Keratinocyte (primary cell): ENCODE measurements at regions not wholly inside any gene's neighbourhood (a gene's known extent, or its start where the extent isn't known, plus 50 kb on each side); places are given as distances from the start of the nearest gene placed in this dataset.

ENCODE experiments used
- DNase-seq: peaks from one replicate; pipeline ENCODE4 v3.0.0-alpha.2; 2011; ENCODE audit warnings: low read depth, missing footprints, low spot score
- FAIRE-seq: peaks from 2 replicates; lab custom pipeline; 2011; peaks lifted over from hg19 to GRCh38; lab: Jason Lieb, UNC
- H2AFZ ChIP-seq: 2 replicates; pipeline ENCODE4 v1.6.0; 2012; ENCODE audit warnings: low read length, control low read depth, inconsistent platforms; ENCODE audit not compliant: control insufficient read depth
- H3K27ac ChIP-seq: 2 replicates; pipeline ENCODE4 v1.5.1; 2011; ENCODE audit warnings: low read length; ENCODE audit not compliant: control insufficient read depth, insufficient read depth
- H3K27me3 ChIP-seq: 3 replicates; pipeline ENCODE4 v1.6.0; 2011; ENCODE audit warnings: low read length; ENCODE audit not compliant: control insufficient read depth, insufficient read depth; ENCODE audit errors: extremely low read depth
- H3K36me3 ChIP-seq, 2 experiments: 2 replicates in 1 of 2; 3 replicates in 1 of 2; pipeline ENCODE4 v1.5.1; 2011; ENCODE audit warnings: low read length in 2 of 2, mild to moderate bottlenecking in 1 of 2; ENCODE audit not compliant: control insufficient read depth in 2 of 2, insufficient read depth in 2 of 2; ENCODE audit errors: extremely low read depth in 1 of 2
- H3K4me1 ChIP-seq: 3 replicates; pipeline ENCODE4 v1.5.1; 2011; ENCODE audit warnings: low read length; ENCODE audit not compliant: control insufficient read depth, insufficient read depth; ENCODE audit errors: extremely low read depth
- H3K4me2 ChIP-seq: 3 replicates; pipeline ENCODE4 v1.6.0; 2011; ENCODE audit warnings: low read depth, low read length; ENCODE audit not compliant: control insufficient read depth, insufficient read depth; ENCODE audit errors: extremely low read depth
- H3K4me3 ChIP-seq, 3 experiments: fragments of 200-600 bp in 1 of 3; sonication (generic) in 1 of 3; 2 replicates in 2 of 3; 3 replicates in 1 of 3; pipeline ENCODE4 v1.5.1; 2011 to 2016; ENCODE audit warnings: low read length in 3 of 3, mild to moderate bottlenecking in 3 of 3, control low read depth in 2 of 3, inconsistent platforms in 1 of 3, low read depth in 1 of 3, mixed read lengths in 1 of 3, mixed run types in 1 of 3, moderate library complexity in 1 of 3; ENCODE audit not compliant: control insufficient read depth in 2 of 3, insufficient read depth in 2 of 3; ENCODE audit errors: extremely low read depth in 1 of 3
- H3K79me2 ChIP-seq: 2 replicates; pipeline ENCODE4 v1.6.0; 2012; ENCODE audit warnings: low read length; ENCODE audit not compliant: control insufficient read depth, insufficient read depth
- H3K9ac ChIP-seq: 3 replicates; pipeline ENCODE4 v1.6.0; 2011; ENCODE audit warnings: low read length; ENCODE audit not compliant: control insufficient read depth, insufficient read depth; ENCODE audit errors: extremely low read depth
- H3K9me1 ChIP-seq: 3 replicates; pipeline ENCODE4 v1.6.0; 2011; ENCODE audit warnings: low read length; ENCODE audit not compliant: control insufficient read depth, insufficient read depth; ENCODE audit errors: extremely low read depth
- H3K9me3 ChIP-seq: 2 replicates; pipeline ENCODE4 v1.5.1; 2012; ENCODE audit warnings: low read depth, low read length; ENCODE audit not compliant: control insufficient read depth
- H4K20me1 ChIP-seq: 3 replicates; pipeline ENCODE4 v1.6.0; 2011; ENCODE audit warnings: low read length; ENCODE audit not compliant: control insufficient read depth, insufficient read depth; ENCODE audit errors: extremely low read depth
- EZH2 ChIP-seq: IDR thresholded peaks from one replicate; pipeline ENCODE4 v1.6.1; 2012; ENCODE audit warnings: inconsistent platforms, mild to moderate bottlenecking, low read length, moderate library complexity
- dilution Hi-C: fragments of 300-500 bp; cut with MboI; formaldehyde crosslinking; loops from one replicate; pipeline ENCODE4 v1.7.0; 2020; ENCODE audit warnings: low sequenced_read_pairs; ENCODE audit not compliant: extremely low pct_ligation_motif_present
- TF ChIP-seq, protein P1 (sequence below), 3 experiments: IDR thresholded peaks in 1 of 3; conservative IDR thresholded peaks in 1 of 3; optimal IDR thresholded peaks in 1 of 3; 2 replicates in 2 of 3; 3 replicates in 1 of 3; pipeline versions ENCODE3 to v1.5.1; 2011; ENCODE audit warnings: low read length in 3 of 3, mild to moderate bottlenecking in 3 of 3, moderate library complexity in 2 of 3, control low read depth in 1 of 3, inconsistent platforms in 1 of 3; ENCODE audit not compliant: insufficient read depth in 2 of 3; ENCODE audit errors: extremely low read depth in 1 of 3

DNA sequence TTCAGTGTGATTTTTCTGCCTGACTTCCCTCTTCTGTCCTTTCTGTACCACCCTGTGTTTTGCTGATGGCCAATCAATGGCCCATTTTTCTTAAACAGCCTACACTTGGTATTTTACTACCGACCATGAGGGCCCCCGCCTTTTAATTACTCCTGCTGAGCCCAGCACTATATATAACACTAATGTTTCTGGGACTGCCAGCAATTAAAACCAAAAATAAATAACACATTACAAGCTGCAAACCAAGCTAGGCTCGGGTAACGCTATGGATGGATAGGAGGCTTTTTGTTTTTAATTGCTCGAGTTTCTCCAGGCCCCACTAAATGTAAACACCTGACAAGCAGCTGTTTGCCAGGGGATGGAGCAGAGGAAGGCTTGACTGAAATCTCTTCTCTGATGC is 915.4 kb upstream of the AUTS2 start:
- dilution Hi-C loops, result no loop called here
- H4K20me1 ChIP-seq, result no peaks in the 10 kb centered on the region
- no peak overlapping the region for H3K4me2 ChIP-seq
- no peak for TF ChIP-seq EZH2
- TF ChIP-seq, protein P1, sequence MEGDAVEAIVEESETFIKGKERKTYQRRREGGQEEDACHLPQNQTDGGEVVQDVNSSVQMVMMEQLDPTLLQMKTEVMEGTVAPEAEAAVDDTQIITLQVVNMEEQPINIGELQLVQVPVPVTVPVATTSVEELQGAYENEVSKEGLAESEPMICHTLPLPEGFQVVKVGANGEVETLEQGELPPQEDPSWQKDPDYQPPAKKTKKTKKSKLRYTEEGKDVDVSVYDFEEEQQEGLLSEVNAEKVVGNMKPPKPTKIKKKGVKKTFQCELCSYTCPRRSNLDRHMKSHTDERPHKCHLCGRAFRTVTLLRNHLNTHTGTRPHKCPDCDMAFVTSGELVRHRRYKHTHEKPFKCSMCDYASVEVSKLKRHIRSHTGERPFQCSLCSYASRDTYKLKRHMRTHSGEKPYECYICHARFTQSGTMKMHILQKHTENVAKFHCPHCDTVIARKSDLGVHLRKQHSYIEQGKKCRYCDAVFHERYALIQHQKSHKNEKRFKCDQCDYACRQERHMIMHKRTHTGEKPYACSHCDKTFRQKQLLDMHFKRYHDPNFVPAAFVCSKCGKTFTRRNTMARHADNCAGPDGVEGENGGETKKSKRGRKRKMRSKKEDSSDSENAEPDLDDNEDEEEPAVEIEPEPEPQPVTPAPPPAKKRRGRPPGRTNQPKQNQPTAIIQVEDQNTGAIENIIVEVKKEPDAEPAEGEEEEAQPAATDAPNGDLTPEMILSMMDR (optimal IDR thresholded peaks at IDR 0.05 in 1 of 3, IDR thresholded peaks at IDR 0.05 in 1 of 3, conservative IDR thresholded peaks at IDR 0.05 in 1 of 3; ENCODE audit: extremely low read depth in 1 of 3, insufficient read depth in 2 of 3, low read length in 3 of 3), result no peak
- H3K9me3 ChIP-seq, result no peaks in the 10 kb centered on the region
- H3K36me3 ChIP-seq, result no peaks in the 10 kb centered on the region
- no peaks in the 10 kb centered on the region for H3K79me2 ChIP-seq
- no peaks in the 10 kb centered on the region for H3K27me3 ChIP-seq
- H2AFZ ChIP-seq, result no peak overlapping the region
- no peak for DNase-seq
- no peak for FAIRE-seq
- no peaks in the 10 kb centered on the region for H3K4me1 ChIP-seq
- H3K4me3 ChIP-seq, result no peak overlapping the region
- H3K9ac ChIP-seq, result no peak overlapping the region
- no peak overlapping the region for H3K27ac ChIP-seq
- no peaks in the 10 kb centered on the region for H3K9me1 ChIP-seq

GRCh38 chr7:68684246-68684839 is 913.9 kb upstream of the AUTS2 start:
- H3K4me3 ChIP-seq, result no peak overlapping the region

More at GRCh38 chr7:68684246-68684839, 913.9 kb upstream of the AUTS2 start:
- DNase-seq, result no peak
- Histone ChIP-seq H3K9ac (no peak overlapping the region), H2AFZ (no peak overlapping the region), H4K20me1 (no peaks in the 10 kb centered on the region), H3K9me1 (no peaks in the 10 kb centered on the region), H3K27ac (no peak overlapping the region), H3K9me3 (no peaks in the 10 kb centered on the region), H3K36me3 (no peaks in the 10 kb centered on the region), H3K79me2 (no peaks in the 10 kb centered on the region), H3K4me2 (no peak overlapping the region), H3K27me3 (no peaks in the 10 kb centered on the region), H3K4me1 (no peaks in the 10 kb centered on the region)
- no peak for FAIRE-seq
- no peak for TF ChIP-seq EZH2
- TF ChIP-seq, protein P1 (optimal IDR thresholded peaks at IDR 0.05 in 1 of 3, IDR thresholded peaks at IDR 0.05 in 1 of 3, conservative IDR thresholded peaks at IDR 0.05 in 1 of 3; ENCODE audit: extremely low read depth in 1 of 3, insufficient read depth in 2 of 3, low read length in 3 of 3), result no peak
- dilution Hi-C loops, result no loop called here
